SK-N-SH treated with all-trans-retinoic acid at 6 μM for 48 hours (cell line): ENCODE measurements at regions not wholly inside any gene's neighbourhood (a gene's known extent, or its start where the extent isn't known, plus 50 kb on each side); places are given as distances from the start of the nearest gene placed in this dataset.

ENCODE experiments used
- ATAC-seq: fragments of 200-7000 bp; cut with Tn5 transposase; 3 replicates; pipeline ENCODE4 v1.9.1; 2020; ENCODE audit warnings: mild to moderate bottlenecking, moderate library complexity
- BACH2 ChIP-seq: fragments of 250-450 bp; sonication (Bioruptor Pico); IDR thresholded peaks from 2 replicates; pipeline ENCODE4 v1.9.0; 2021; ENCODE audit warnings: mild to moderate bottlenecking, borderline replicate concordance
- CSDC2 ChIP-seq: fragments of 250-450 bp; sonication (Bioruptor Pico); IDR thresholded peaks from 2 replicates; pipeline ENCODE4 v1.5.0; 2020; ENCODE audit warnings: mild to moderate bottlenecking, moderate library complexity
- ESRRG ChIP-seq: fragments of 250-450 bp; sonication (Bioruptor Pico); IDR thresholded peaks from 2 replicates; pipeline ENCODE4 v1.6.1; 2021; ENCODE audit warnings: mild to moderate bottlenecking
- GLIS3 ChIP-seq: fragments of 250-450 bp; sonication (Bioruptor Pico); IDR thresholded peaks from 2 replicates; pipeline ENCODE4 v1.5.0; 2020; ENCODE audit warnings: mild to moderate bottlenecking, moderate library complexity
- ISL1 ChIP-seq: fragments of 250-450 bp; sonication (Bioruptor Pico); IDR thresholded peaks from 2 replicates; pipeline ENCODE4 v2.1.2; 2022; ENCODE audit warnings: mild to moderate bottlenecking, moderate library complexity
- OSR1 ChIP-seq: fragments of 250-450 bp; sonication (Bioruptor Pico); IDR thresholded peaks from 2 replicates; pipeline ENCODE4 v1.8.0; 2022; ENCODE audit warnings: moderate library complexity, mild to moderate bottlenecking, inconsistent platforms
- PPARA ChIP-seq: fragments of 250-450 bp; sonication (Bioruptor Pico); IDR thresholded peaks from 2 replicates; pipeline ENCODE4 v1.5.0; 2020; ENCODE audit warnings: mild to moderate bottlenecking, borderline replicate concordance
- RARB ChIP-seq: fragments of 250-450 bp; sonication (Bioruptor Pico); IDR thresholded peaks from 2 replicates; pipeline ENCODE4 v1.8.0; 2021; ENCODE audit warnings: mild to moderate bottlenecking, moderate library complexity
- SNAI2 ChIP-seq: fragments of 250-450 bp; sonication (Bioruptor Pico); IDR thresholded peaks from 2 replicates; pipeline ENCODE4 v1.5.0; 2020; ENCODE audit warnings: mild to moderate bottlenecking, moderate library complexity
- TCF4 ChIP-seq: fragments of 250-450 bp; sonication (Bioruptor Pico); IDR thresholded peaks from 2 replicates; pipeline ENCODE4 v1.8.0; 2021; ENCODE audit warnings: mild to moderate bottlenecking, moderate library complexity, borderline replicate concordance
- ZC3H10 ChIP-seq: fragments of 250-450 bp; sonication (Bioruptor Pico); IDR thresholded peaks from 2 replicates; pipeline ENCODE4 v1.5.1; 2021; ENCODE audit warnings: mild to moderate bottlenecking, moderate library complexity
- ZFP3 ChIP-seq: fragments of 250-450 bp; sonication (Bioruptor Pico); IDR thresholded peaks from 2 replicates; pipeline ENCODE4 v1.5.0; 2020; ENCODE audit warnings: mild to moderate bottlenecking, moderate library complexity
- ZNF565 ChIP-seq: fragments of 450-650 bp; formaldehyde crosslinking; conservative IDR thresholded peaks from 2 replicates; pipeline ENCODE4 v1.5.0; 2020; ENCODE audit warnings: low read depth, mild to moderate bottlenecking, moderate library complexity
- ZNF70 ChIP-seq: fragments of 450-650 bp; formaldehyde crosslinking; IDR thresholded peaks from 2 replicates; pipeline ENCODE4 v1.5.0; 2020; ENCODE audit warnings: mild to moderate bottlenecking, moderate library complexity
- ZNF8 ChIP-seq: fragments of 450-650 bp; formaldehyde crosslinking; IDR thresholded peaks from 2 replicates; pipeline ENCODE4 v1.5.0; 2020; ENCODE audit warnings: mild to moderate bottlenecking, moderate library complexity
- TF ChIP-seq, protein P1 (sequence below): fragments of 250-450 bp; sonication (Bioruptor Pico); IDR thresholded peaks from 2 replicates; pipeline ENCODE4 v1.8.0; 2021; ENCODE audit warnings: low read depth, mild to moderate bottlenecking, moderate library complexity, borderline replicate concordance
- TF ChIP-seq, protein P2 (sequence below): fragments of 250-450 bp; sonication (Bioruptor Pico); IDR thresholded peaks from 2 replicates; pipeline ENCODE4 v1.5.0; 2020; ENCODE audit warnings: mild to moderate bottlenecking, moderate library complexity

DNA sequence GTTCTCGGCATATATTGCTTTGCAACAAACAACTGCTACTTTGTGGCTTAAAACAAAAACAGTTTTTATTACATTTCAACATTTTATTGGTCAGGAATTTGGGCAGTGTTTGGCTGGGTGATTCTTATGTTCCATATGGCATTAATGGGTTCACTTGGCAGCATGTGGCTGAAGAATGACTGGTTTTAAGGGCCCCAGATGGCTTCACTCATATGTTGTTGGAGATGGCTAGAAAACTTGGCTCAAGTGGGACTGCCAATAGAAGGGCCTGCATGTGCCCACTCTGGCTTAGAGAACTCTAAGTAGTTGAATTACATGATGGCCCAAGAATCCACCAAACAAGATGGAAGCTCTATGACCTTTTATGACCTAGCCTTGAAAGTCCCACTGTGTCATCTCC, 86.1 kb downstream of the FASTKD2 start:
- no peak for ATAC-seq
- TF ChIP-seq CSDC2 (CRISPR knock-in tag) (no peak), GLIS3 (CRISPR knock-in tag) (no peak), OSR1 (CRISPR knock-in tag) (no peak), TCF4 (CRISPR knock-in tag) (no peak), ZNF70 (CRISPR knock-in tag) (no peak)
- TF ChIP-seq, protein P1, sequence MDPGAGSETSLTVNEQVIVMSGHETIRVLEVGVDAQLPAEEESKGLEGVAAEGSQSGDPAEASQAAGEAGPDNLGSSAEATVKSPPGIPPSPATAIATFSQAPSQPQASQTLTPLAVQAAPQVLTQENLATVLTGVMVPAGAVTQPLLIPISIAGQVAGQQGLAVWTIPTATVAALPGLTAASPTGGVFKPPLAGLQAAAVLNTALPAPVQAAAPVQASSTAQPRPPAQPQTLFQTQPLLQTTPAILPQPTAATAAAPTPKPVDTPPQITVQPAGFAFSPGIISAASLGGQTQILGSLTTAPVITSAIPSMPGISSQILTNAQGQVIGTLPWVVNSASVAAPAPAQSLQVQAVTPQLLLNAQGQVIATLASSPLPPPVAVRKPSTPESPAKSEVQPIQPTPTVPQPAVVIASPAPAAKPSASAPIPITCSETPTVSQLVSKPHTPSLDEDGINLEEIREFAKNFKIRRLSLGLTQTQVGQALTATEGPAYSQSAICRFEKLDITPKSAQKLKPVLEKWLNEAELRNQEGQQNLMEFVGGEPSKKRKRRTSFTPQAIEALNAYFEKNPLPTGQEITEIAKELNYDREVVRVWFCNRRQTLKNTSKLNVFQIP (CRISPR knock-in tag): no peak

DNA sequence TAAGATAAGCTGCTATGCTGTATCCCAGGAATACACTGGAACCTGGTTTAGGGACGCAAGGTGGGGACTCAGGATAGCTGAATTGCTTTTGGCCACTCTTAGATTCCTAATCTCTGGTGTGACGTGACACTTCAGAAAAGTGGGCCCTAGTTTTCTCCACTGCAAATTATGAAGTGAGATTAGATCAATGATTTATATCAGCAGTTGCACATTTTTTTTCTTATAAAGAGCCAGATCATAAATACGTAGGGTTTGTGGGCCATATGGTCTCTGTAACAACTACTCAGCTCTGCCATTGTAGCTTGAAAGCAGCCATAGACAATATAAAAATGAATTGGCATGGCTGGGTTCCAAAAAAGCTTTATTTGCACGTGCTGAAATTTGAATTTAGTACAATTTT, 85.4 kb upstream of the CPO start:
- peak; percentile 54 for TF ChIP-seq TCF4 (CRISPR knock-in tag)
- no peak for TF ChIP-seq ZNF8 (CRISPR knock-in tag)
- TF ChIP-seq ZNF70 (CRISPR knock-in tag): no peak
- no peak for ATAC-seq

DNA sequence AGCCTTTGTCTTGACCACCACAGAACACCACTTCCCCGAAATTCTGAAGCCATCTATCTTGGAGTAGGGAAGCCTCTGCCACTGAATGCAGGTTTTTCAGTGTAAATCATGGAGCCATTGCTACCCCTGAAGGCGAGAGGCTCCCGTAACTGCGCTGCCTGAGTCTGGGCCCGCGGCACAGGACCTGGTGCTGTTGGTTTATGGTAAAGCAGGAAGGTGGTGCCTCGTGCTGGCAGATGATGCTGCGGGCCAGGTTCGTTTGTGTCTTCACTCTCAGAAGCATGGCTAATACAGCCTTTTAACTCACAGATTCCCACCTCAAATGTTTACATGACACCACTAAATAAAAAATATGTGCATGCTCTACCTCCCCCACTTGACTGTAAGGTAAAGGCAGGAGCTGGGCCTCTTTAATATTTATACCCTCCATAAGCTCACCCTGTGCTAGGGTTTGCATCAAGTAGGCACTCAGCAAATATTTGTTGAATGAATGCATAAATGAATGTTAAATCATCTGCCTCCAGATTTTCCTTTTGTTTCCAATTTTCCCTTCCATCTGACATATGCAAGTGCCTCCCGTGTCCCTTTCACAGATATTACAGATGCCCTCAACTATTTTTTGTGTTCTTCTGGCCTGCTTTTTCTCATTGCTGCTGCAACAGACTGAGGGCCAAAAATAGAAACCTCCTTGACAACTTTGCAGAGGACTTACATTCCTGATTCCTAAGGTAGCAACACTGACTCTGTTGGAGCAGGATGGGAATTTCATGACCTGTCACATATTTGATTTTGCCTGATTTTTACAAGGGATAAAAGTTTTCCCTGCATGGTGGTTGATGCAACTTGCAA, 83.5 kb upstream of the CPO start:
- ATAC-seq: no peak

DNA sequence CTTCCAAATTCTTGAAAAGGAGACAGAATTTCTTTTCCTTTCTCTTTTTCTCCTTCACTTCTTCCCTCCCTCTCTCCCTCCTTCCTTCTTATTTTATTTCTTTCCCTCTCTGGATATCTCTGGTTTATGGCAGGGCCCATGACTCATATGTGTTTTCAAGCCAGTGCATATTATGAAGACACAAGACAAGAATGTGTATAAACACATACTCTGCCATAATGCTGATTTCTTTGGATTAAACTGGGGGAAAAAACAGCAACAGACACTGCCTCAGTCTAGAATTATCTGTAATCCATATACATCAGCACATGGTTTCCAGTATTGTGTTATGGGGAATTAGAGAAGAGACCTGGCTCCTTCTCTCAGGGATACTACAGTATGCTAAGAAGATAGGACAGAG, 82.8 kb upstream of the CPO start:
- TF ChIP-seq PPARA (no peak), ZFP3 (no peak), ISL1 (CRISPR knock-in tag) (peak; percentile 19; the same call in 1 of the 2 replicates), BACH2 (no peak), RARB (CRISPR knock-in tag) (no peak), CSDC2 (CRISPR knock-in tag) (no peak), ZNF565 (CRISPR knock-in tag) (no peak)
- TF ChIP-seq, protein P2, sequence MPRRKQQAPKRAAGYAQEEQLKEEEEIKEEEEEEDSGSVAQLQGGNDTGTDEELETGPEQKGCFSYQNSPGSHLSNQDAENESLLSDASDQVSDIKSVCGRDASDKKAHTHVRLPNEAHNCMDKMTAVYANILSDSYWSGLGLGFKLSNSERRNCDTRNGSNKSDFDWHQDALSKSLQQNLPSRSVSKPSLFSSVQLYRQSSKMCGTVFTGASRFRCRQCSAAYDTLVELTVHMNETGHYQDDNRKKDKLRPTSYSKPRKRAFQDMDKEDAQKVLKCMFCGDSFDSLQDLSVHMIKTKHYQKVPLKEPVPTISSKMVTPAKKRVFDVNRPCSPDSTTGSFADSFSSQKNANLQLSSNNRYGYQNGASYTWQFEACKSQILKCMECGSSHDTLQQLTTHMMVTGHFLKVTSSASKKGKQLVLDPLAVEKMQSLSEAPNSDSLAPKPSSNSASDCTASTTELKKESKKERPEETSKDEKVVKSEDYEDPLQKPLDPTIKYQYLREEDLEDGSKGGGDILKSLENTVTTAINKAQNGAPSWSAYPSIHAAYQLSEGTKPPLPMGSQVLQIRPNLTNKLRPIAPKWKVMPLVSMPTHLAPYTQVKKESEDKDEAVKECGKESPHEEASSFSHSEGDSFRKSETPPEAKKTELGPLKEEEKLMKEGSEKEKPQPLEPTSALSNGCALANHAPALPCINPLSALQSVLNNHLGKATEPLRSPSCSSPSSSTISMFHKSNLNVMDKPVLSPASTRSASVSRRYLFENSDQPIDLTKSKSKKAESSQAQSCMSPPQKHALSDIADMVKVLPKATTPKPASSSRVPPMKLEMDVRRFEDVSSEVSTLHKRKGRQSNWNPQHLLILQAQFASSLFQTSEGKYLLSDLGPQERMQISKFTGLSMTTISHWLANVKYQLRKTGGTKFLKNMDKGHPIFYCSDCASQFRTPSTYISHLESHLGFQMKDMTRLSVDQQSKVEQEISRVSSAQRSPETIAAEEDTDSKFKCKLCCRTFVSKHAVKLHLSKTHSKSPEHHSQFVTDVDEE: no peak
- TF ChIP-seq, all 23 proteins: peak for 1
- peak; percentile 59 for ATAC-seq

More for the DNA sequence above, 83.5 kb upstream of the CPO start:
- TF ChIP-seq RARB (CRISPR knock-in tag): no peak
- no peak for TF ChIP-seq CSDC2 (CRISPR knock-in tag)
- no peak for TF ChIP-seq GLIS3 (CRISPR knock-in tag)
- no peak for TF ChIP-seq ESRRG (CRISPR knock-in tag)
- TF ChIP-seq ISL1 (CRISPR knock-in tag): no peak
- TF ChIP-seq ZC3H10 (CRISPR knock-in tag): no peak
- no peak for TF ChIP-seq PPARA

DNA sequence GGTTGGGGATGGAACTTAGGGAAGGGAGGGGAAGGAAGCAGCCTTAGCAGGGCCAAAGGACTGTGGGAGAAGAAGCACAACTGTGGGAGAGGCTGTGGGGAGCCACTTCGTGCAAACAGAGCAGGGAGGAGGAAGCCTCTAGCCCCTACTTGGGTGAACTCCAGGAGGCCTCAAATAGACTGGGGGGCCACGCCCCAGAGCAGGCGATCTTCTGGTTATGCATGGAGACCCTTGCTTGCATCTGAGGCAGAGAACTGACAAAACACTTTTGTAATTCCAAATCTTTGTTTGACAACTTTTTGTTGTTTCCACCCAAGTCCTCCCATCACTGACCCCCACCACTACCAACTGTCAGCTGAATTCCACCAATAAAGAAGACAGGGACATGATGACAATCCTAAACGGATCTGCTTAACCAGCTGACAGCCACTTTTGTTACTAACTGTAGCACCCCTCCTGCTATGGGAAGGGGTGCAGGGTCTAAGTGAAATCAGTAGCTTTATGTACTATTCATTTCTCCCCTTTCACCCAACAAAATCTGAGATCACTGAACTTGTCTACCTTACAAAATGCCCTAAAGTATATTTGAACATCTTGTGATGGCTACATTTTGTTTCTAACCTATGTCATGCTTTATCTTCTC, 80.5 kb upstream of the CPO start:
- ATAC-seq: no peak
- TF ChIP-seq ISL1 (CRISPR knock-in tag): no peak

DNA sequence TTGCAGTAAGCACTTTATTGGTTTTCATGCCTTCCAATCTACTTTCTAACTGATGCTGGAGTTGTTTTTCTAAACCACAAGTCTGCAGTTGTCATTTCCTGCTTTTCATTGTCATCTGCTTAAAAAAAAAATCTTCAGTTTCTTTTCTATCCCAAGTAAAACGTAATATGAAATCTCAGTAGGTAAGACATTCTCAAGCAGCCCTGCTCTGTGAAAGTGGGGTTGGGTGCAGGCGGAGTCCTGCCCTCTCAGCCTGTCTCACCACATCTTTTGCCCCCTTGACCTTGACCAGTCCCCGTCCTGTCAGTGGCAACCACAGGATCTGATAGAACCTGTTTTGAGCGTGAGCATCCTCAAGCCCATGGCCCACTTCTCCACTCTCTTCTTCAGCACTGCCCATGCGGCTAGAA, 80.0 kb upstream of the CPO start:
- TF ChIP-seq ISL1 (CRISPR knock-in tag) (no peak), SNAI2 (CRISPR knock-in tag) (no peak), BACH2 (no peak), OSR1 (CRISPR knock-in tag) (no peak), TCF4 (CRISPR knock-in tag) (no peak)

DNA sequence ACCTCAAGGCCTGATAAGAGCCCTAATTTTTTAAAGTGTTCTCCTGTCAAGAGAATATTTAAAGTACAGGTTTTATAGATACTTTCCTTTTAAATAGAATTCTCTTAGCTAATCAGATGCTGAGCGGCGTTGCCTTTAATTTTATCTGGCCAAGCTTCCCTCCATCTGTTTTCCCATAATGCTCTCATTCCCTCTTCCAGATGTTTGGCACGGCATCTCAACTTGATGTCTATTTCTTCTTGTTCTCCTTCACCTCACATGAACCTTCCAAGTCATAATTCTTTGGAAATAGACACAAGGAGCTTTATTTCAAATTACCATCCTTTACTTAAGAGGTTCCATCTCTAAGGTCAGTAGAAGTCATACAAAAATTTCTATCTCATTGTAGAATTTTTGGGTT, 76.1 kb upstream of the CPO start:
- TF ChIP-seq ZFP3 (no peak), TCF4 (CRISPR knock-in tag) (0 out of 2 replicates have a peak, but pooled peaks have one; percentile 17)
- ATAC-seq: no peak

More for the DNA sequence above, 80.0 kb upstream of the CPO start:
- ATAC-seq: no peak
